GM21390 (cell line): ENCODE measurements at regions not wholly inside any gene's neighbourhood (a gene's known extent, or its start where the extent isn't known, plus 50 kb on each side); places are given as distances from the start of the nearest gene placed in this dataset.
A peak's percentile ranks its signal among the peaks of the same experiment; 100 is the strongest.

ENCODE experiments used
- ATAC-seq: cut with Tn5 transposase; IDR thresholded peaks from one replicate; pipeline ENCODE4 v1.9.1; 2021; ENCODE audit not compliant: unreplicated experiment

GRCh38 chr4:185966997-185967775 is 101.8 kb upstream of the TLR3 start:
- no peak for ATAC-seq

GRCh38 chr4:185969657-185970056 is 99.3 kb upstream of the TLR3 start:
- no peak for ATAC-seq

- ATAC-seq = no peak
Observed at GRCh38 chr4:185987961-185988627, 80.9 kb upstream of the TLR3 start.

- ATAC-seq = peak; percentile 56
Observed at GRCh38 chr4:185991770-185992169, 77.2 kb upstream of the TLR3 start.

- no peak for ATAC-seq
Observed at GRCh38 chr4:185992585-185992984, 76.4 kb upstream of the TLR3 start.

- ATAC-seq = no peak
Observed at GRCh38 chr4:185993328-185993973, 75.5 kb upstream of the TLR3 start.

- no peak for ATAC-seq
Observed at GRCh38 chr4:185994750-185995149, 74.2 kb upstream of the TLR3 start.

- ATAC-seq = no peak
Observed at GRCh38 chr4:185995665-185996064, 73.3 kb upstream of the TLR3 start.

GRCh38 chr4:185997296-185997695 is 71.7 kb upstream of the TLR3 start:
- ATAC-seq = no peak

- ATAC-seq = no peak
Observed at GRCh38 chr4:185998791-185999190, 70.2 kb upstream of the TLR3 start.

- no peak for ATAC-seq
Observed at GRCh38 chr4:185999207-185999606, 69.7 kb upstream of the TLR3 start.

GRCh38 chr4:186002853-186003252 is 66.1 kb upstream of the TLR3 start:
- no peak for ATAC-seq

- no peak for ATAC-seq
Observed at GRCh38 chr4:186003746-186004145, 65.2 kb upstream of the TLR3 start.

GRCh38 chr4:186008057-186008456 is 60.9 kb upstream of the TLR3 start:
- ATAC-seq = no peak

GRCh38 chr4:186009976-186010375 is 59.0 kb upstream of the TLR3 start:
- ATAC-seq = no peak

GRCh38 chr4:186010821-186011220 is 58.1 kb upstream of the TLR3 start:
- no peak for ATAC-seq

- no peak for ATAC-seq
Observed at GRCh38 chr4:186012071-186012470, 56.9 kb upstream of the TLR3 start.

GRCh38 chr4:186013419-186014186 is 55.4 kb upstream of the TLR3 start:
- no peak for ATAC-seq

GRCh38 chr4:186015212-186015817 is 53.6 kb upstream of the TLR3 start:
- no peak for ATAC-seq

GRCh38 chr4:186016796-186017195 is 52.2 kb upstream of the TLR3 start:
- no peak for ATAC-seq

GRCh38 chr4:186017801-186018200 is 51.2 kb upstream of the TLR3 start:
- ATAC-seq = no peak
